Middle frontal gyrus (tissue), 1 donor: ENCODE measurements at regions not wholly inside any gene's neighbourhood (a gene's known extent, or its start where the extent isn't known, plus 50 kb on each side); places are given as distances from the start of the nearest gene placed in this dataset.
"Not testable (repeated sequence)": the region's sequence is repeated elsewhere in the genome, so short reads cannot be mapped to it uniquely, and the experiment has no call there.

Source experiments
- DNase-seq: peaks from one replicate; pipeline ENCODE4 v3.0.0-alpha.2; 2015; ENCODE audit warnings: low spot score; ENCODE audit errors: extremely low spot score

DNA sequence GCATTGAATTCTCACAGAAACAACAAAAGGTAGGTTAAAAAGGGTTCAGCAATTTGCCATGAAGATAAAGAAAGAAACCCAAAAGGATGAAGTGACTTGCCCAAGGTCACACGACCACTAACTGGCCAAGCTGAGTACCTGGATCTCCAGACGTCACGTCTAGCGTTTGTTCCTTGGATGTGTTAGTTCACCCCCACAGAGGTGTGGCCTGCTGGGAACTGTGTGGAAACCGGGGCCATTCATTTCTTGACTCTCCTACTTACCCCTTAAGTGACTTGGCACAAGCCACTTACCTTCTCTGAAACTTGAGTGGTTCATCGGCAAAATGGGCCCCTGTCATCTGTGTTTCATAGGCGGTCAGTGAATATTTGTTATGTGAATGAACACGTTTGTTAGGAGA lies 244.3 kb upstream of the SLCO3A1 start:
- DNase-seq, result no peak

DNA sequence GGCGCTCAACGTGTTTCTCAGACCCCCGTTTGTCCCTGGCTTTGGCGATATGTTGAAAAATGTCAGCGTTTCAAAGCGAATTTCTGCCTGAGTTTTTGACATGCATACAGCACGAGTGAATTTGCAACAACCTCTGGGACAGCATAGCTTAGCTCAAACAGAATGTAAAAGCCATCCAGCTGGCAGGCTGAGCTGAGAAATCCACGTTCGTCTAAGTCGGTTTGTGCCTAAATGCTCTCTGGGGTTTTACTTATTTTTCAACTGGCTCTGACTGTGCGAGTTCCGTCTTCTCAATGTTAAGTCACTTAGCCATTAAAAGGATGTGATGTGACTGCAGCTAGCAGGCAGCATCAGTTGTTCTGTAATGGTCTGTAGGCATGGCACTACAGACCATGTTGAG lies 243.5 kb upstream of the SLCO3A1 start:
- DNase-seq, result no peak

DNA sequence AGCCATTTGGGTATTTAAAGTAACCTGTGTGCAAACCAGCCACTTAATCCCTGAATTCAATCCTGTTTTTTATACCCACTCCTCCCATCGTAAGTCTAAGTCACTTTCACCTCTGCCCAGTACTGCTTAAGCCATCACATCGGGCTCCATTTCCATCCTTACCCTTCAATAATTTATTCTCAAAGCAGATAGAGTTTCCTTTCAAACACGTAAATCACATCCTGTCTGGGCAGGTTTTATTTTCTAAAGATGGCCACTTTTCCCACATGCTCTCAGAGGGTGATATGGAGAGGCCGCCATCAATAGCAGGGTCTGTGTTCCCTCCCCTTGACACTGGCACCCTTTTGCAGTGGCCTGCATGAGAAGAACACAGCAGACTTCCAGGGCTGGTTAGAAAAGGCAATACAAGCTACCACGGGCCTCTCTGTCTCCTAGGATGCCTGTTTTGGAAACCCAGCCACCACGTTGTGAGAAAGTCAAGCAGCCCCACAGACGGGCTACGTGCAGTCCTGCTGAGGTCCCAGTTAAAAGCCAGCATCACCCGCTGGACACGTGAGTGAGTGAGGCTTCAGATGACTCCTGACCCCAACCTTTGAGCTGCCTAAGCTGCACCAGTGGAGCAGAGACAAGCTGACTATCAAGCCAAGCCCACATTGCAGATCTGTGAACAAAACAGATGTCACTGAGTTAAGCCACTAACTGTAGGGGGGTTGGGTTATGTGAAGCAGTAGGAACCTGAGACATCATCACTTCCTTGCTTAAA lies 241.8 kb upstream of the SLCO3A1 start:
- no peak for DNase-seq

DNA sequence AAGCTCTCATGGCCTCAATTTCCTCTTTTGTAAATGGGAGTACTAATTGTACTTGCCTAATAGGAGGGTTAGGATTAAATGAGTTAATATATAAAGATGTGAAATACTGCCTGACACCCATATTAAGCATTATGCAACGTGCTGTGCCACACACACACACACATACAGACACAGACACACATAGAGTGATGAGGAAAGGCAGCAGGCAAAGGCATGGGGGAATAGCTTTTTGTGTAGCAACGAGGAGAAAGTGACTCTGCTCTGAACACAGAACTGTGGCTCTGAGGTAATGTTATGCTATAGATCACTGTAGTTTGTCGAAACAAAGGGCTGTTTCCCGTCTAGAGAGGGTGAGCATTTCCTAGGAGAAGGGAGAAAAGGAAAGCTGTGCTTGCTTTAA lies 233.3 kb upstream of the SLCO3A1 start:
- no peak for DNase-seq

DNA sequence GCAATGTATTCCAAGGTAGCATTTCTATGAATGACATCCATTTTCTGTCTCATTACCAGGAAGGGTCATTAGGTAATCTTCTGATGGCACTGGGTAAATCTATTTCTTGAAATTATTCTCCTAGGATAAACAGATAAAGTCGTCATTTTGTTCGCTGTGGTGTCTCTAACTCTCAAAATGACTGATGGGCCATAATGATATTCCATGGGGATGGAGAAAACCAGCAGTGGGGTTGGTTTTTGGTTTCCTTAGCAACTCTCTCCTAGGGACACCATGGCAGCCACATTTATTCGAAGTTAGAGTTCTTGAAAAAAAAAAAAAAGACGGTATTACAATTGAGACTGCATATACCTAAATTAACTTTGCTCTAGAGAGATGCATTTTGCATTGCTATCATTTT lies 231.3 kb upstream of the SLCO3A1 start:
- DNase-seq, result no peak

DNA sequence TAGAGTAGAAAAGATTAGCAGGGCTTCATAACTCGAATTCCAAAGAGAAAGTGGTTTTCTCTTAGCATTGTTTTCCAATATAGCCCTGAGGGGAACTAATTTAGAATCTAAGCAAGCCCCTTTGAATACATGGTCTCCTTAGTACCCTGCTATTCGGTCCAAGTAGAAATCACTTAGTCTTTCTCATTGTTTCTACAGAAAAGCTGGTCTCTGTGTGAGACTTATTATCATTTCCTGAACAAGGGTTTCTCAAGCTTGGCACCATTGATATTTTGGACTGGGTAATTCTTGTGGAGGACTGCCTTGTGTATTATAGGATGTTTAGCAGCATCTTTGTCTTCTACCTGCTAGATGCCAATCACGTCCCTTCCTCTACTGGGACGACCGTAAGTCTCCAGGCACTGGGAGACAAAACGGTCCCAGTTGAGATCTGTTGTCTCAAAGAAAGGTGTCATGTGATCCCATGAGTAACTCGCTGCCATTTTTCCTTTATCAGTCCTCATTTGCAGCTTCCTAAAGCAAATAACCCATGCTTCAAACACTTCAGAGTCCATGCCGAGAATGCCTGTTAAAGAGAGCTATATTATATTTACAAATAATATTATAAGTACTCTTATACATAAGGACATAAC lies 230.7 kb upstream of the SLCO3A1 start:
- DNase-seq, result no peak

DNA sequence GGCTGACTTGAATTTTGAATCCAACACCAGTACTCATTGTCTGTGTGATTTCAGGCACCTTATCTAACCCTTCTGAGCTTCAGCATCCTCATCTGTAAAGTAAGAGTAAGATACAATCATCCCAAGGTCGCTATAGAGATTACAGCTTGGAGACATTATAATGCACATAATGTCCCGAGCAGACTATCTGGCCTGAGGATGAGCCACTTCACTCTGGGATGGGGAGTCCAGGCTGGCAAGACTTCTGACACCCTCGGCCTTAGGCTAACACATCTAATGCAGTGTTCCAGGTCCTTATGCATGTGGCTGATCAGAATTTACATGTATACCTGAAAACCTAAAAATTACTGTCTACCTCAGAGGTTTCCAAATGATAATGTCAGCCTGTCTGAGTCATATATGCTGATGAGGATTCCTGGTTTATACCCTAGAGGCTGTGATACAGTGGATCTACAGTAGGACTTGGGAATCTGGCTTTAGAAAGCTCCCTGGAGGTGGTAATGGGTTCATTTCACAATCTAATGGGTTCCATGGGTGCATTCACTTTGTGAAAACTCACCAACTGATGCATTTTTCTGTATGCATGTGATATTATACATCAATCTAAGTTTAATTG lies 229.0 kb upstream of the SLCO3A1 start:
- DNase-seq, result no peak

DNA sequence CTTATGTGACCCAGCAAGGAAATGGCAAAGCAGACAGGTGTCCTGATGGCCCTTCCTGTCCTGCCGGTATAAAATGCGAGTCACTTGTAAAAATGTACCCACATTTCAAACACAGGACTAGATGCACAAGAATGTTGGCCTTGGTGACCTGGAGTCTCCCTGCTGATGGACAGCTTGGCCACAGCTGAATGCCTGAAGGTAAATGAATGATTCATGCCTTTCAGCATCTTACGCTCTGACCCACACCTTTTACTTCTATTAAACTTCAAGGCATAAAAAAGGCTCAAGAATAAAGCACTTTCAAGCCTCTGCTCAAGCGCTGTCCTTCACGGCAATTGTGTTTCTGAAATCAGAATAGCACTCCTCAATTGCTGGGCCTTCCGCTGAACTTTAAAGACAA lies 228.0 kb upstream of the SLCO3A1 start:
- DNase-seq, result no peak

DNA sequence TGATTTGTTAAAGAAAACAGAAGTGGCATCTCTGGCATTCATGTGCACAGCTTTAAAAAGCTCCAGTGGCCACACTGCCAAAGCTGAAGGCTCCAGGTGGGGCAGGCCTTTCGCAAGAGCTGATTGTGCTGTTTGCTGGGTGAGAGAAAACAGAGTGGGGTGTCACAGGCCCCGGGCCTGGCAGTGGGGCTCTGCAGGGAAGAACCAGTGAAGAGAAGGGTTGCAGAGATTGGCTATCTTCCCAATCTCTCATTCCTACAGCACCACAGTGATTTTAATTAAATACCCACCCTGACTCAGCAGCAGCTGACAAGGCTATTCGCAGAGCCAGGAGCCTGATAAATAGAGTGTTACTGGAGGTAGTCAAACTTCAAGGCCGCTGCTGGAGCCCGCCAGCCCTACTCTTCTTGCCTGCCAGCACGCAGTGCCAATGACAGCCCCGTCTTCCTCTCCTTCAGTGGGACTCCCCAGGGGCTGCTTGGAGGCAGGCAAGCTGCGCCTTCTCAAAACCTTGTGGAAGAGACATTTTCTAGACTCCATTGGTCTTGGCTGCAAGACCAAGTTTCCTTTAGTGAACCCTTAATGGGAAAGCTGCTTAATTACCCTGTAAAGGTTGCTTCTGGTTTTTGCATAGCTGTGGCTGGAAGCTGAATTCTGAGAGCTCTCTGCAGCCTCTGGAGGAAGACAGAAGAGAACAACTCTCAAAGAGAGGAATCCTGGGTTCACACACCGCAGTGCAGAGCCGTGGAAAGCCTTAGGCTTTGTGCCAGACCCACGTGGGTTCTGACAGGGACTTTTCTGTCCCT lies 225.8 kb upstream of the SLCO3A1 start:
- no peak for DNase-seq

DNA sequence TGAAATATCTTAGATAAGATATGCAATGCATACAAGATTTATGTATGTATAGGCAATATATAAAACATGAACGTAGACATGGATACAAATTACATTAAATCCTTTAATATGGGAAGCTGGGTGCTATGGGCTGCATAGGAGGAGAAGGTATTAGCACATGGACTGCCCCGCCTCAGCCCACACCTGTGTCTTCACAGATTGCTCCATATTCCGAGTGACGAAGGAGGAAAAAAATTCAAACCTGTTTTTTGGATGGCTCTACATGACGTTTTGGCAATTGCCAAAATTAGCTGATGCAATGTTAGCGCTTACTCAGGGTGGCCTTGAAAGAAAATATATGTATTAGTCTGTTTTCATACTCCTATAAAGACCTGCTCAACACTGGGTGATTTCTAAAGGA lies 223.4 kb upstream of the SLCO3A1 start:
- no peak for DNase-seq

DNA sequence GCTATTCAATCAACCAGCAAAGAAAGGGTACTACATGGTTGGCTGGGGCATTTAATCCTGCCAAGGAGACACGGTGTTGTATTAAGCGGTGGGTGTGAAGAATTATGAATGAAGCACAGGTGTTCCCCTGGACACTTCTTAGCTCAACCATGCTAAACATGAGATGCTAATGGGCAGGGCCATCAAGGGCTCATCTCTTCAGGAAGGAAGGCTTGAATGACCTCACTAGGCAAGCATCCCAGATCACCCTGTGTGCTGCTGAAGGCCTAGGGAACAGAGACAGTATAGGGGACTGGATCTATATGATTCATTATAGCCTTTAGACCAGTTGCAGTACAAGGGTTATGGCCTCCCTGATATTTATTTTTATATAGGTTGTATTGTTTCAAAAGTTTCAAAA lies 221.3 kb upstream of the SLCO3A1 start:
- DNase-seq, result no peak

DNA sequence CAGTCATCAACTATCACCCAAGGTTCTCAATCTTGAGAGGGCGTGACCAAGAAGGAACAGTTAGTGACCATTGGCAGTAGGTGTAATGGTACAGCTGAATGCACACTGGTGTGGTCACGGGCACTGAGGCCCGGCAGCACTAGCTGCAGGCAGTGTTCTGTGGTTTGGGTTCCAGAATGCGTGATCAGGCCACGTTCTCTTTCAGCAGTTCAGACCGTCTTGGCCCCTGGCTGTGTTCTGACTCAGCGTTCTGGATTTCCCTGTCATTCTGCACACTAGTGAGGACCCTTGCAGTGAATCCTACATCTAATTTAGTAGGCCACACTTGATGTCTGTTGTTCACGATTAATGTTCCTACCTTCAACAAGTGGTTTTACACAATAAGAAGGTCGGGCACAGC lies 220.5 kb upstream of the SLCO3A1 start:
- DNase-seq, result no peak

DNA sequence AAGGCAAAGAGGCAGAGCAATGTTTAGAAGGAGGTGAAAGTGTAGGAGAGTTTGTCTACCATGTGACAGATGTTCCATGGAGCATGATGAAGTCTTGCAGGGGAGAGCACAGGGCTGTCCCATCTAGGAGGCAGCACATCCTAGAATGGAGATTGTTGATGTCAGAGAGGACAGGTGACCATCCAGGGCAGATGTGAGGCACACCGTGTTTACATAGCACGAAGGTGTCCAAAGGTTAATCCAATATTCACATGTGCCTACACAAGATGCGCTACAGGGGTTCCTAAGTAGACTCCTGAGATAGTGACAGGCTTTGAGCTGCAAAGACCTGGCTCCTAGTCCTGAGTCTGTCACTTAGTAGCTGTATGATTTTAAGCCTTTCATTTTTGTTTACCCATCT lies 219.3 kb upstream of the SLCO3A1 start:
- no peak for DNase-seq

DNA sequence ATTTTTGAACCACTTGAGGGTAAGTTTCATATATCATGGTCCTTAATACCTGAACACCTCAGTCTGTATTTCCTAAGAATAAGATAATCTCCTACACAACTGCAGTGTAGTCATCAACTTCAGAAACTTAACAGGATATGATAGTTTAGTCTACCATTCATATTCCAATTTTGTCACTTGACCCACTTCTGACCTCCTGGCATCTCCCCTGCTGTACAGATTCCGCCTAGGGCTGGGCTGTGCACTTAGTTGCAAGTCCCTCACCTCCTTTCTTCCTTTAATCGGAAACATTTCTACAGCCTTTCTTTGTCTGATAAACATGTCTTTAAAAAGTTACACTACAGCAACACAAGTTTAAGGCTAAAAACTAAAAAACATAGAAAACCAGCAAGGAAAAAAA lies 218.4 kb upstream of the SLCO3A1 start:
- DNase-seq, result no peak

DNA sequence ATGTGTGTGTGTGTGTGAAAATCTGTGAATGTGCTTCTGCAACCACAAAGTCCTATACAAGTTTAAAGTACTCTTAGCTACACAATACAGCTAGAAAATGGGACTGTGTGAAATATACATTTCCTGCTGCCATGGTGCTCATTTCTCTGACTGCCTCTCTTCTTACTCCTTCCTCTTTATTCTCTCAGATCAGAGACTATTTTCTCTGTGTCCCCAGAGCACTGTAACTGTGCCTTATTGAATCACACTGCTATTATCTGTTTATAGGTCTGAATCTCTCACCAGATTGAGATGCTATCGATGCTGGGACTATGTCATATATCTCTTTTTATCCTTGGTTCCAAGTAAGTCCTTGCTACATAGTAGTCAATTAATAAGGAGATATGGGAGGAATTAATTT lies 217.9 kb upstream of the SLCO3A1 start:
- DNase-seq, result no peak

DNA sequence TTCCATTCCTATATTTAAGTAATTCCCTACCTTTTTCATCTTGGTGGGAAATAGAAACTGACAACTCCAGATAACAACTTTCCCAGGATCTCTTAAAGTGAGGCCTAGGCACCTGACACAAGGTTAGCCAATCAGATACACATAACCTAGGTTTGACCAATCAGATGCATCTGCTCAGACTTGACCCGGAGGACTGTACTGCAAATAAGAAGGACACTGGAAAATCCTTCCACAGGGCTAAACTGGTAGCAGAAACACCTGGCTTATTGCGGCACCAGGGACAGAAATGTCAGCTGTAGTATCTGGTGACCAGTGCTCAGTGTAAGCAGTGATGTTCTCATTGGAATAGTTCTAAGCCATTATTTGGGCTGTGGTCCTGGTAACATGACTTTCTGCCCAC lies 204.5 kb upstream of the SLCO3A1 start:
- DNase-seq, result no peak

DNA sequence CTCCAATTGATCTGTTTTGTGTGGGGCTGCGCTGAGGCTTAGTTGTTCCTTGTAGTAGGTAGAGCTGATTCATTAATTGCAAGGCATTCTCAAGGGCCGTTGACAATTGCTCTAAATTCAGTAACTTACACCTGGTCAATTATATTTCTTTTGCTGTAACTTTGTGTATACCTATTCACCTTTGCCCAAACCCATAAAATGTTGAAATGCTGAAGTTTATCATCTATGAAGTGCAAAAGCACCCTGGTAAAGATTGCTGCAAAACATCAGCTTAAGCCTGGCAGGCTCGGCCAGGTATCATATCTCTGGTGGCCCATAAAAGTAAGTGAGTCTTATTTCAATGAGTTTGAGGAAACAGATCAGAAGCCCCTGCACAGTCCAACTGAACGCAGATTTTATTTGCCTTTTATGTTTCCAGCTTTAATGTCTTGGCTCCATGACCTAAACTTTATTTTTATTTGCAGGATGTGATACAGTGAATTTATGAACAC lies 203.6 kb upstream of the SLCO3A1 start:
- no peak for DNase-seq

DNA sequence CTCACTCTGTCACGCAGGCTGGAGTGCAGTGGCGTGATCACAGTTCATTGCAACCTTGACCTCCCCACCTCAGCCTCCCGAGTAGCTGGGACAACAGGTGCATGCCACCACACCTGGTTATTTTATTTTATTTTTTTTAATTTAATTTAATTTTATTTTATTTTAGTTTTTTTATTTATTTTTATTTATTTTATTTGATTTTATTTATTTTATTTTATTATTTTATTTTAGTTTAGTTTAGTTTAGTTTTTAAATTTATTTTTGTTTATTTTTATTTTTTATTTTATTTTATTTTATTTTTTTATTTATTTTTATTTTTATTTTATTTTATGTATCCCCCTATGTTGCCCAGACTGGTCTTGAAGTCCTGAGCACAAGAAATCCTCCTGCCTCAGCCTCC lies 202.3 kb upstream of the SLCO3A1 start:
- no peak for DNase-seq

DNA sequence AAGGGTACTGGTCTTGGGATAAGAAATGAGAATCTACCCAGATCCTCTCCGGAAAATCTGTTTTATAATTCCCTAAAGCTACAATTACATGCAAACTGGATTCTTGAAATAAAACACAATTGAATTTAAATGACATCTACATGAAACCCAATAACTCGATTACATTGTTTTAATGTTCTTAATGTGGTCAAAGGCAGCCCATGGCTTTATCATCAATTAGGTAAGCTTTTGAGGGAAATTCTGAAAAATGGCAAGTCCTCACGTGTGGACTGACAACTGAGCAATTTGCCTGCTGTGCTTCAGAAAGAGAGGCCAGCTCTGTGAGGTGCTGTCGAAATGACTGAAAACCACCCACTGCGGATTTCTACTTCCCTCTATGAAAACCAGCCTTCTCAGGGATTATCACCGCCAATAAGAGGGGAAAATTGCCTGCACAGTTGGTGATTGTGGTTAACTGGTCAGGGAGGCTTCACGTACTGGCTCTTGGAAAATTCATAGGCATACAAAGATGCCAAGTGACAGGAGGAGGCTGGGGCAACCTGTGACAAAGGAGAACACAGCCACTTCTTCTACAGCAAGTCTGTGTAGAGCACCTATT lies 200.8 kb upstream of the SLCO3A1 start:
- DNase-seq, result no peak

DNA sequence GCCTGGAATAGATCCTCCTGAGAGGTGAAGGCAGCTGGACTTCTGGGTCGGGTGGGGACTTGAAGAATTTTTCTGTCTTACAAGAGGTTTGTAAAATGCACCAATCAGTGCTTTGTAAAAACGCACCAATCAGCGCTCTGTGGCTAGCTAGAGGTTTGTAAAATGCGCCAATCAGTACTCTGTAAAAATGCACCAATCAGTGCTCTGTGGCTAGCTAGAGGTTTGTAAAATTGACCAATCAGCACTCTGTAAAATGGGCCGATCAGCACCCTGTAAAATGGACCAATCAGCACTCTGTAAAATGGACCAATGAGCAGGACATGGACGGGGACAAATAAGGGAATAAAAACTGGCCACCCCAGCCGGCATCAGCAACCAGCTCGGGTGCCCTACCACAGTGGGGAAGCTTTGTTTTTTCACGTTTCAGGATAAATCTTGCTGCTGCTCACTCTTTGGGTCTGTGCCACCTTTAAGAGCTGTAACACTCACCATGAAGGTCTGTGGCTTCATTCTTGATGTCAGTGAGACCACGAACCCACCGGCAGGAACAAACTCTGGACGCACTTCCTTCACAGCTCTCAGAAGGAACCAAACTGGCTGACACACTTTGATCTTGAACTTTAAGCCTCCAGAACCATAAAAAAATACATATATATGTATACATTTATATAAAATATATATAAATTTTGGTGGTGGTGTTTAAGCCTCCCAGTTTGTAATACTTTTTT lies 197.8 kb upstream of the SLCO3A1 start:
- DNase-seq, result not testable (repeated sequence)

DNA sequence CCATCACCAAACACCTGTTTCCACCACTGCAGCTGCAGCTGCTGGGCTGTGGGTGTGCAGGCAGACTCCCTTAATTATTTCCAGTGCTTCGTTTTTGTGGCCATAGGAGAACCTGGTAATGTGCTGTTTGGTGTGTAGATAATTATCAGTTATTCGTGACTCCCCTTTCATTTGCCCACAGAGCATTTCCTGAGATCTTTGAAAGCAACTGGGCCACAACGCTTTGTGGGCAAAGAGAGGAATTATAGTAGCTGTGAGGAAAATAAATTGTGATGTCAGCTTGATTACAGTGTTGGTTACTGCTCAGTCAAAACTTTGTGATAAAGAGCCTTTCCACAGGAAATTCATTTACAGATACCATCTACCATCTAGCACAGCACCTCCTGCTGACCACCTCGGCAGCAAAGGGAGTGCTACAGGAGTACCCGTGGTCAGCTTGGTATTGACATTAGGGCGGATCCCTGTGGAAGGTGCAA lies 193.3 kb upstream of the SLCO3A1 start:
- DNase-seq, result no peak
